ENCODE measurements at regions not wholly inside any gene's neighbourhood (a gene's known extent, or its start where the extent isn't known, plus 50 kb on each side); places are given as distances from the start of the nearest gene placed in this dataset.

- no peak for DNase-seq
Observed at GRCh38 chr5:159765760-159766517, 150.3 kb upstream of the ADRA1B start.

DNA sequence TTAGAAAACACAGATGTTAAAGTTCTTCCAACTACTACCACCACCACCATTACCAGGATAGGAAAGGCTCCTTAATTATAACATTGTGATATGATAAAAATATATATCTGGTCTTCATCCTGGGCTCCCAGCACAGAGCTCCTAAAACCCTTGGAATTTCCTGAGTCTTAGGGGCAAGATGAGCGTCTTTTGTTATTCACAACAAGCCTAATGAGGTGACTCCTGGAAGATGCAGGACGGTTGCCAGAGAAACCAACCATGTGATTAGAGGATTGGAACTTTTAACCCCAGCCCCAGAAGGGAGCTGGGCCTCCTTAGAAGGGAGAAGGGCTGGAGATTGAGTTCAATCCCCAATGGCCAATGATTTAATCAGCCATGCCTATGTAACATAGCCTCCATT is 148.0 kb upstream of the ADRA1B start:
- DNase-seq = no peak

- DNase-seq = no peak
Observed at GRCh38 chr5:159772698-159773061, 143.6 kb upstream of the ADRA1B start.

GRCh38 chr5:159773062-159773924 is 143.0 kb upstream of the ADRA1B start:
- DNase-seq = peak; percentile 52 to 67

DNA sequence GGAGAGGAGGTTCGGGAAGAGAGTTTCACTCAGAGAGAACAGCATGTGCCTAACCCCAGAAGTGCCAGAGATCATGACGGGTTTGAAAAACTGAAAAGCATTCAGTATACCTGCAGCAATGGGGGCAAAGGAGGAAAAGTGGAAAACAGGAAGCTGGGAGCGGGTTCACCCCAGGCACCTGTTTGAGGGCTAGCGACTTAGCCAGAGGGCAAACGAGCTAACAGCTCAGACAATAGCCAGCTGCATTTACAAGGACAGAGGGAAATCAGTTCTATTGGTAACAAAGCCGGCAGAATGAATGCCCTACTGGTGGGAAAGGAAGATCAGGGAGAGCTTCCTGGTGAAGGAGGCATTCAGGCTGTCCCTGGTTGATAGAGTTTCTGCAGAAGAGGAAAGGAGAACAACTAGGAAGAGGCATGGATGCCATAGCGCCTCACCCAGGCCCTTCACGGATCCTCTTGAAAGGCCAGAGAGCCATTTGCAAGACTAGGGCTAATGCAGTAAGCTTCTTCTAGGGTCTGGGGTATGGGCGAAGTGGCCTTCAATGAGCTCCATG is 141.7 kb upstream of the ADRA1B start:
- DNase-seq = no peak

GRCh38 chr5:159775890-159776289 is 140.4 kb upstream of the ADRA1B start:
- no peak for DNase-seq

GRCh38 chr5:159777049-159777660 is 139.1 kb upstream of the ADRA1B start:
- DNase-seq = no peak

GRCh38 chr5:159779481-159779880 is 136.8 kb upstream of the ADRA1B start:
- no peak for DNase-seq

- no peak for DNase-seq
Observed at GRCh38 chr5:159780246-159780645, 136.0 kb upstream of the ADRA1B start.

DNA sequence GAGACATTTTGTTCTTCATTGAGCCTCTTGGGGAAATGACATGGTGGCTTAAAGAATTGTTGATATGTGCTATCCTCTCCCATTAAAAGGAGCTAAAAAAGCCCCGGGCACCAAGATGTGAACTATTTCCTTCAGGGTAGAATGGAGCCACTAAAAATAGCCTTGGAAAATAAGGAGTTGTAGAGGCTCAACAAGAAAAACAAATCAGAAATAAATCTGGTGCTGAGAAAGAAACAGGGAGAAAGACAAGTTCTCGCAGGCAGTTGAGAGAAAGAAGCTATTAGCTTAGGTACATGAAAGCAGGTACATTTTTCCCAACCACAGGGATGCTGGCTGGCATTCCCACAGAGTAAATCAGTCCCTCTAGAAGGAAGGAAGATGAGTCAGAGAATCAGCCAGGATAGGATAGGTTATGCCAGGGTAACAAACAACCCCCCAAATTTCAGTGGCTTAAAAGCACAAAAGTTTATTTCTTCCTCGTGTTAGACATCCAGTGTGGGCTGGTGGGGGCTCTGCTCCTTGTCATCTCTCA is 134.6 kb upstream of the ADRA1B start:
- no peak for DNase-seq

GRCh38 chr5:159782197-159782994 is 133.9 kb upstream of the ADRA1B start:
- DNase-seq = no peak

GRCh38 chr5:159782995-159783300 is 133.3 kb upstream of the ADRA1B start:
- DNase-seq = no peak

DNA sequence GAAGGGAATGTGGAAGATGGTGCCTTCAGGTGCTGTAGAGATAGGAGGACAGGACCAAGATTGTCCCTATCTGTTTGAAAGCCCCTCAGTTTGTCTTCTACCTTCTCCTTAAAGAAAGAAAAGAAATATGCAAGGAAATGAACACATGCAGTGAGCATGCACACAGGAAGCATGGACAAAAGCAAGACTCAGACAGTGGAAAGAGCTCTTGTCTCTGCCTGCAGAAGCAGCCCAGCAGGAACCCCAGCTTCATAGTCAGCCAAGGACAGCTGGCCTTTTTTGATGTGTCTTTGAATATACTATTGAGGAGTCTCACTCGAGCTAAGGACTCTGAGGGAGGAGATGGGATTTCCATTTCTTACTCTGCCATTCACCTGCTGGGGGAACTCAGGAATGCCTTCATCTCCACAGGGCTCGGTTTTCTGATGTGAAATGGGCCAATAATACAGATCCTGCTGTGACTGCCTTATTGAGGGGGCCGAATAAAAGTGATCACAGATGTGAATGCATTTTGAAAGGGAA is 132.5 kb upstream of the ADRA1B start:
- DNase-seq = no peak

GRCh38 chr5:159784993-159785392 is 131.3 kb upstream of the ADRA1B start:
- DNase-seq = no peak

DNA sequence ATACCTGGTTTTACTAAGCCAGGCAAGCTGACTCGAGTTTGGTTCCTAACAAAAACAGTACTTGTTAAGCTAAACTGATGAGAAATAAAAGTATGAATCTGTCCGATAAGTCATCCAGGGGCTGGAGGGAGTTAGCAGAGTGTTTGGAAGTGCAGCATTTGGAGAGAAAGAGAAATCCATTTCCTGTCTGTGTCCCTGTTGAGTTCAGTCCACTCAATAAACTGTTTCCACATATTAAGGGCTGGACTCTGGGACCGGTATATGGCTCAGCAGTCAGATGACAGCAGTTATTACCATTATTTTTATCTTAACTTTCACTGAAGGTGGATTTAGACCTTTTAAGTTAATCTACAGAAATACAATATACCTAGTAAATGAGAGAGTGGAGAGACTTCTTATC is 130.6 kb upstream of the ADRA1B start:
- DNase-seq = no peak

DNA sequence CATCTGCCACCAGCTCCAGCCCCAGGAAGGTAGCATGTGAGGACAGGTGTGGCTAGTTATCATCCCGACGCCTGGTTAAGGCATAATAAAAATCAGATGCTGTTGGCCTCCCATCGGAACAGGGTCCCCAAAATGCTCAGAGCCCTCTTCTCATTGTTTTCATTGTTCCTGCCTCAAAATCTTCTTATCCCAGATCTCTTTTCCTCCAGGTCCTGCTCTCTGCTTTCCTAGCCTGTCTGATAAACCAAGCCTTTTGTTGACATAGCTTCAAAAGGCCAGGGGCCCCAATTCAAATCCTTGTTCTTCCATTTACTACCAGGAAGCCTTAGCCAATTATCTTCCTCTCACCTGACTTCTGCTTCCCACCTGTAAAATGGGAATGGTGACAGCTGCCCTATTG is 130.1 kb upstream of the ADRA1B start:
- no peak for DNase-seq

- DNase-seq = no peak
Observed at GRCh38 chr5:159786901-159787691, 129.2 kb upstream of the ADRA1B start.

- no peak for DNase-seq
Observed at GRCh38 chr5:159787837-159788236, 128.4 kb upstream of the ADRA1B start.

- no peak for DNase-seq
Observed at GRCh38 chr5:159788835-159789331, 127.4 kb upstream of the ADRA1B start.

DNA sequence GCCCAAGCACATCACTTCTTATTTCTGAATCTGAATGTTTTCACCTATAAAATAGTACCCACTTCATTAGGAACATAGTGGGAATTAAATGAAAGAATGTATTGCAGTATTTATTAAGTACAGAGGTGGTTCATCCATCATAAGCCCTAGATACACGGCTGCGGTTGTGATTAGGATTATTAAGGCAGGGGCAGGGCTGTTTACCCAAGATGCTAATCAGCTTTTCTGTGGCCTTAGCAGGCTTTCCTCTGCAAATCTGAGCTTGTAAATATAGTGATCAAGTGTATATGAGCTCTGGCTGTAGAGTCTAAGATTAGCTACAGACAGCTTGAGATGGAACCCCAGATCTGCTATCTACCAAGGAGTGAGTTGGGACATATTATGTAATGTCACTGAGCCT is 124.1 kb upstream of the ADRA1B start:
- no peak for DNase-seq

- no peak for DNase-seq
Observed at GRCh38 chr5:159797261-159797970, 118.9 kb upstream of the ADRA1B start.

Measured in CD4-positive, alpha-beta T cell treated with Interleukin-1 beta for 1 hour (primary cell).